MCF 10A (cell line): ENCODE measurements at regions not wholly inside any gene's neighbourhood (a gene's known extent, or its start where the extent isn't known, plus 50 kb on each side); places are given as distances from the start of the nearest gene placed in this dataset.

Source experiments
- BruUV-seq: library from RNA; stranded (reverse); fragments of 400-500 nt; replicated peaks from 2 replicates; lab custom pipeline; 2021; lab: Mats Ljungman, UMichigan
- CTCF ChIA-PET: fragments of 300-600 bp; sonication (Branson Sonifier 250); formaldehyde crosslinking; extraction: SDS; loops from one replicate; lab custom pipeline; 2021; ENCODE audit warnings: antibody characterized with exemption, inconsistent platforms; lab: Yijun Ruan, JAX
- POLR2A ChIA-PET: fragments of 300-600, 350-650 bp; sonication (Branson Sonifier 250); formaldehyde crosslinking; extraction: SDS; loops from one replicate; lab custom pipeline; 2020; ENCODE audit warnings: antibody characterized with exemption, inconsistent platforms; lab: Yijun Ruan, JAX
- DNase-seq: peaks from one replicate; pipeline ENCODE4 v3.0.0-alpha.2; 2018; ENCODE audit not compliant: unreplicated experiment
- H3K27ac Mint-ChIP-seq: one replicate; pipeline ENCODE4 v1.8.0; 2022; ENCODE audit warnings: mild to moderate bottlenecking, low read depth, mixed read lengths; ENCODE audit not compliant: unreplicated experiment
- H3K27me3 Mint-ChIP-seq: one replicate; pipeline ENCODE4 v1.8.0; 2022; ENCODE audit warnings: mixed read lengths; ENCODE audit not compliant: insufficient read depth, unreplicated experiment
- H3K36me3 Mint-ChIP-seq: one replicate; pipeline ENCODE4 v1.8.0; 2022; ENCODE audit warnings: mild to moderate bottlenecking, moderate library complexity, mixed read lengths; ENCODE audit not compliant: insufficient read depth, unreplicated experiment
- H3K4me1 Mint-ChIP-seq: one replicate; pipeline ENCODE4 v1.8.0; 2022; ENCODE audit warnings: mixed read lengths; ENCODE audit not compliant: insufficient read depth, unreplicated experiment
- H3K4me3 Mint-ChIP-seq: one replicate; pipeline ENCODE4 v1.8.0; 2022; ENCODE audit warnings: mild to moderate bottlenecking, moderate library complexity, mixed read lengths; ENCODE audit not compliant: unreplicated experiment
- H3K9me3 Mint-ChIP-seq: one replicate; pipeline ENCODE4 v1.8.0; 2022; ENCODE audit warnings: mixed read lengths; ENCODE audit not compliant: unreplicated experiment
- CTCF ChIP-seq: fragments of 200-600 bp; IDR thresholded peaks from one replicate; pipeline ENCODE4 v1.8.0; 2022; ENCODE audit warnings: antibody characterized with exemption, mild to moderate bottlenecking; ENCODE audit not compliant: unreplicated experiment
- intact Hi-C: fragments of 100-400 bp; cut with micrococcal nuclease; formaldehyde crosslinking; loops from 2 replicates; pipeline ENCODE4 v1.14.1; 2022

GRCh38 chr10:62323751-62324150, 50.4 kb upstream of the ZNF365 start:
- ChIA-PET CTCF (no interaction called here), POLR2A (interaction anchor here (0.6 kb wide), 1 partner anchor 892 kb away, joined by 3 read pairs; no protein-coding TSS in a partner anchor)
- Mint-ChIP-seq H3K36me3 (no peaks in the 10 kb centered on the region), H3K9me3 (peaks cover 9% of the 10 kb centered on the region), H3K4me1 (no peaks in the 10 kb centered on the region), H3K4me3 (no peak overlapping the region), H3K27me3 (no peaks in the 10 kb centered on the region), H3K27ac (no peak overlapping the region)
- TF ChIP-seq CTCF = no peak
- DNase-seq = no peak
- intact Hi-C loops = no loop called here
- BruUV-seq = no TSS peak
